GM13976 (cell line): ENCODE measurements at regions not wholly inside any gene's neighbourhood (a gene's known extent, or its start where the extent isn't known, plus 50 kb on each side); places are given as distances from the start of the nearest gene placed in this dataset.
"Not testable (repeated sequence)": the region's sequence is repeated elsewhere in the genome, so short reads cannot be mapped to it uniquely, and the experiment has no call there.

Experiments
- DNase-seq: peaks from one replicate; pipeline ENCODE4 v3.0.0; 2012; ENCODE audit warnings: low spot score
- CTCF ChIP-seq: IDR thresholded peaks from 2 replicates; pipeline ENCODE4 v1.5.1; 2012; ENCODE audit warnings: borderline replicate concordance, mild to moderate bottlenecking; ENCODE audit not compliant: insufficient read depth; ENCODE audit errors: extremely low read depth, missing control alignments, control extremely low read depth
- in situ Hi-C: fragments of 300-500 bp; cut with MboI; formaldehyde crosslinking; loops from one replicate; pipeline ENCODE4 v1.12.0; 2022; ENCODE audit warnings: low sequenced_read_pairs, mixed read lengths, inconsistent platforms; ENCODE audit not compliant: unreplicated experiment

- in situ Hi-C loops = no loop called here
- no peak for DNase-seq
- TF ChIP-seq CTCF = no peak
Measured at GRCh38 chr9:89677702-89678395, 73.0 kb downstream of the GADD45G start.

- no peak for DNase-seq
- no peak for TF ChIP-seq CTCF
- in situ Hi-C loops = no loop called here
Measured at GRCh38 chr9:89678396-89679015, 73.7 kb downstream of the GADD45G start.

- no peak for TF ChIP-seq CTCF
- in situ Hi-C loops = no loop called here
Measured at GRCh38 chr9:89679016-89679415, 74.2 kb downstream of the GADD45G start.

GRCh38 chr9:89679581-89679980 is 74.8 kb downstream of the GADD45G start:
- in situ Hi-C loops = no loop called here
- no peak for DNase-seq
- TF ChIP-seq CTCF = no peak

More at GRCh38 chr9:89679016-89679415, 74.2 kb downstream of the GADD45G start:
- DNase-seq = no peak

GRCh38 chr9:89680547-89681467 is 76.0 kb downstream of the GADD45G start:
- TF ChIP-seq CTCF = no peak
- no peak for DNase-seq
- in situ Hi-C loops = no loop called here

GRCh38 chr9:89681468-89681859 is 76.7 kb downstream of the GADD45G start:
- in situ Hi-C loops, DNase-seq: not testable (repeated sequence)
